ENCODE measurements at regions not wholly inside any gene's neighbourhood (a gene's known extent, or its start where the extent isn't known, plus 50 kb on each side); places are given as distances from the start of the nearest gene placed in this dataset.
"Not testable (repeated sequence)": the region's sequence is repeated elsewhere in the genome, so short reads cannot be mapped to it uniquely, and the experiment has no call there.

DNA sequence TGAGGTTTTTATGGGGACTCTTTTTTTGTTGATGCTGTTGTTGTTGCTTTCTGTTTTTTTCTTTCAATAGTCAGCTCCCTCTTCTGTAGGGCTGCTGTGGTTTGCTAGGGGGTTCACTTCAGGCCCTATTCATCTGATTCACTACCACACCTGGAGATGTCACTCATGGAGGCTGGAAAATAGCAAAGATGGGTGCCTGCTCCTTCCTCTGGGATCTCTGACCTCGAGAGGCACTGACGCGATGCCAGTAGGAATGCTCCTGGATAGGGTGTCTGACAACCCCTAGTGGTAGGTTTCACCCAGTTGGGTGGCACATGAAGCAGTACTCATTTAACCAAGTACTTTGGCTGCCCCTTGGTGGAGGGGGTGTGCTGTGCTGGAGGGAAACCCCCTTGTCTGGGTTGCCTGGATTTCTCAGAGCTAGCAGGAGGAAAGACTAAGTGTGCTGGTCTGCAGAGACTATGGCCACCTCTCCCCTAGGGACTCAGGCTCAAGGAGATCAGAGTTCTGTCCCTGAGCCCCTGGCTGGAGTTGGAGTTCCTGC lies 745.5 kb downstream of the TMTC2 start:
- TF ChIP-seq CTCF (conservative IDR thresholded peaks at IDR 0.05) = no peak
- DNase-seq (ENCODE audit: extremely low spot score, unreplicated experiment) = no peak
- Mint-ChIP-seq H3K4me3 (no peak overlapping the region), H3K27me3 (no peaks in the 10 kb centered on the region), H3K27ac (no peak overlapping the region), H3K4me1 (ENCODE audit: unreplicated experiment) (no peaks in the 10 kb centered on the region), H3K36me3 (no peaks in the 10 kb centered on the region), H3K9me3 (peaks cover 25% of the 10 kb centered on the region)

DNA sequence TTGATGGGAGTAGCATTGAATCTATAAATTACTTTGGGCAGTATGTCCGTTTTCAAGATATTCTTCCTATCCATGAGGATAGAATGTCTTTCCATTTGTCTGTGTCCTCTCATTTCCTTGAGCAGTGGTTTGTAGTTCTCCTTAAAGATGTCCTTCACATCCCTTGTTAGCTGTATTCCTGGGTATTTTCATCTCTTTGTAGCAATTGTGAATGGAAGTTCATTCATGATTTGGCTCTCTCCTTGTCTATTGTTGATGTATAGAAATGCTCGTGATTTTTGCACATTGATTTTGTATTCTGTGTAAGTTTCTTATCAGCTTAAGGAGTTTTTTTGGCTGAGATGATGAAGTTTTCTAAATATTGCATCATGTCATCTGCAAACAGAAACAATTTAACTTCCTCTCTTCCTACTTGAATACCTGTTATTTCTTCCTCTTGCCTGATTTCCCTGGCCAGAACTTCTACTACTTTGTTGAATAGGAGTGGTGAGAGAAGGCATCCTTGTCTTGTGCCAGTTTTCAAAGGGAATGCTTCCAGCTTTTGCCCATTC lies 741.0 kb downstream of the TMTC2 start:
- H3K4me1 Mint-ChIP-seq (ENCODE audit: unreplicated experiment); H3K27me3 Mint-ChIP-seq; DNase-seq (ENCODE audit: extremely low spot score, unreplicated experiment); H3K4me3 Mint-ChIP-seq; H3K27ac Mint-ChIP-seq; H3K36me3 Mint-ChIP-seq: not testable (repeated sequence)
- peaks cover 30% of the 10 kb centered on the region for H3K9me3 Mint-ChIP-seq

- H3K36me3 Mint-ChIP-seq = no peaks in the 10 kb centered on the region
- no peak overlapping the region for H3K4me3 Mint-ChIP-seq
- H3K27ac Mint-ChIP-seq = no peak overlapping the region
- DNase-seq (ENCODE audit: extremely low spot score, unreplicated experiment) = no peak
- H3K27me3 Mint-ChIP-seq = no peaks in the 10 kb centered on the region
- TF ChIP-seq CTCF (conservative IDR thresholded peaks at IDR 0.05) = no peak
- no peaks in the 10 kb centered on the region for H3K9me3 Mint-ChIP-seq
- H3K4me1 Mint-ChIP-seq (ENCODE audit: unreplicated experiment) = peaks cover 6% of the 10 kb centered on the region
These were observed 728.3 kb downstream of the TMTC2 start for GRCh38 chr12:83414981-83415380.

DNA sequence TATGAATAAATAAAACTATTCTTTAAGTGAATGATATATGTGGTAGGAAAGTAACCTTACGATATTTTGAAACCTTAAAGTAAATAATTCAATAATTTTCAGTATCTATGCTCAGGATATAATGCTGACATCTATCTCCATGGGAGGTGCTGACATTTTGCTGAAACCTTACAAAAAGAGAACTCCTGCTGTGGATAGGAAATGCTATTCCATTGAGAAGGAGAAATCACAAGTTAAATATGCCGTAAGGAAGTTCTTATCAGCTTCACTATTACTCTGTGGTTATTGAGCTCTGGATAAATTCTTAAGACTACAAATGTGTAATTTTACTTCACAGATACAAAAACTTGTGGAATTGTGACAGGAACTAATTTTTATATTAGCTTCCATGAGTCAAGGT lies 722.1 kb downstream of the TMTC2 start:
- no peak overlapping the region for H3K4me3 Mint-ChIP-seq
- H3K36me3 Mint-ChIP-seq = no peaks in the 10 kb centered on the region
- H3K27ac Mint-ChIP-seq = no peak overlapping the region
- H3K4me1 Mint-ChIP-seq (ENCODE audit: unreplicated experiment) = peaks cover 7% of the 10 kb centered on the region
- H3K27me3 Mint-ChIP-seq = no peaks in the 10 kb centered on the region
- no peak for DNase-seq (ENCODE audit: extremely low spot score, unreplicated experiment)
- TF ChIP-seq CTCF (conservative IDR thresholded peaks at IDR 0.05) = no peak
- H3K9me3 Mint-ChIP-seq = no peaks in the 10 kb centered on the region

DNA sequence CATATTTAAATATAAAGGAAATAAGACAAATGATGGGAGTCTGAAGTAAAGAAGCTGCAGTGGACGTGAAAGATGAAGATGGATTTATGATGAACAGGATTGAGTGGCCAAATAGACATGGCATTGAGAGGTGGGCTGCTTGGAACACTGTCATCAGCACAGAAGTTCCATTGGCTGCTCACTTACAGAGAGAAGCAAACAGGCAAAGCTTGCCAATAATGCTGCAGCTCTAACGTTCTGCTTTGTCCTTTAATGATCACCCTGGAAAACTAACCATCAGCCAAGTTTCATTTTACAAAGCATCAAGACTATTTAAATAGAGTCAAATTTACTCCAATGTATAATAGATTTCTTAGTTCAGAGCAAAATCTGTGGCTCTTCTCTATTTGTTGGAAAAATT lies 721.4 kb downstream of the TMTC2 start:
- no peak overlapping the region for H3K4me3 Mint-ChIP-seq
- no peaks in the 10 kb centered on the region for H3K36me3 Mint-ChIP-seq
- DNase-seq (ENCODE audit: extremely low spot score, unreplicated experiment) = no peak
- no peaks in the 10 kb centered on the region for H3K9me3 Mint-ChIP-seq
- H3K27ac Mint-ChIP-seq = no peak overlapping the region
- peaks cover 7% of the 10 kb centered on the region for H3K4me1 Mint-ChIP-seq (ENCODE audit: unreplicated experiment)
- no peaks in the 10 kb centered on the region for H3K27me3 Mint-ChIP-seq
- no peak for TF ChIP-seq CTCF (conservative IDR thresholded peaks at IDR 0.05)

DNA sequence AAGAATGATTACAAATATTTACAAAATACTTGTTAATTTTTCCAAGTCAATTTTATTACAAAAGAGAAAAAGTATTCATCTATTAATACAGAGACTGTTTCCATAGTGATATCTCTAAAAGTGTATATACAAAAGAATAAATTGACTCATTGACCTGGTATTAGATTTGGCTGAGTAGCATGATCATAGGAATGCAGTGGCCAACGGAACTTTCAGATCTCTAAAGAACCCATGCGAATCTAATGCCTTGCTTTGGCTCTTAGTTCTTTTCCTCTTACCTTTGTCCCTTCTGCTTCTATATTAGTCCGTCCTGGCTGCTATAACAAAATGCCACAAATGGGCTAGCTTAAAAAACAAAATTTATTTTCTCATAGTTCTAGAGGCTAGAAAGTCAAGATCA lies 717.8 kb downstream of the TMTC2 start:
- TF ChIP-seq CTCF (conservative IDR thresholded peaks at IDR 0.05) = no peak
- Mint-ChIP-seq H3K36me3 (no peaks in the 10 kb centered on the region), H3K27me3 (no peaks in the 10 kb centered on the region), H3K4me3 (no peak overlapping the region), H3K27ac (no peak overlapping the region), H3K4me1 (ENCODE audit: unreplicated experiment) (no peaks in the 10 kb centered on the region), H3K9me3 (no peaks in the 10 kb centered on the region)
- DNase-seq (ENCODE audit: extremely low spot score, unreplicated experiment) = no peak

All from type B pancreatic cell (in vitro differentiated cells).